Panc1 (cell line): ENCODE measurements at regions not wholly inside any gene's neighbourhood (a gene's known extent, or its start where the extent isn't known, plus 50 kb on each side); places are given as distances from the start of the nearest gene placed in this dataset.

Source experiments
- ATAC-seq: fragments of 200-7000 bp; cut with Tn5 transposase; 2 replicates; pipeline ENCODE4 v1.9.1; 2020; ENCODE audit warnings: mild to moderate bottlenecking, moderate library complexity
- BruUV-seq: library from RNA; stranded (reverse); fragments of 400-500 nt; replicated peaks from 2 replicates; lab custom pipeline; 2021; lab: Mats Ljungman, UMichigan
- CTCF ChIA-PET: fragments of 300-600 bp; sonication (Branson Sonifier 250); formaldehyde crosslinking; loops from one replicate; lab custom pipeline; 2022; ENCODE audit warnings: antibody characterized with exemption; lab: Charles Lee
- POLR2A ChIA-PET: fragments of 300-600 bp; sonication (Branson Sonifier 250); formaldehyde crosslinking; loops from one replicate; lab custom pipeline; 2022; ENCODE audit warnings: antibody characterized with exemption; lab: Charles Lee
- DNase-seq: peaks from one replicate; pipeline ENCODE4 v3.0.0-alpha.2; 2010; ENCODE audit warnings: low read depth, low spot score
- H3K27ac ChIP-seq: 2 replicates; pipeline ENCODE4 v1.5.1; 2011; ENCODE audit warnings: mild to moderate bottlenecking, low read length, inconsistent platforms
- H3K27me3 ChIP-seq: fragments of 200-500 bp; sonication (Bioruptor generic); 2 replicates; pipeline ENCODE4 v1.6.0; 2014; ENCODE audit warnings: low read length, inconsistent platforms; ENCODE audit not compliant: control insufficient read depth, insufficient read depth
- H3K36me3 ChIP-seq: fragments of 200-500 bp; sonication (Bioruptor generic); 2 replicates; pipeline ENCODE4 v1.5.1; 2014; ENCODE audit warnings: inconsistent platforms, mild to moderate bottlenecking, low read length, moderate library complexity; ENCODE audit not compliant: control insufficient read depth, insufficient read depth
- H3K4me1 ChIP-seq: 2 replicates; pipeline ENCODE4 v1.5.1; 2011; ENCODE audit warnings: inconsistent platforms, mild to moderate bottlenecking, low read length, moderate library complexity; ENCODE audit not compliant: control insufficient read depth, insufficient read depth
- H3K4me3 ChIP-seq, 2 experiments: 2 replicates each; pipeline ENCODE4 v1.5.1; 2011 to 2012; ENCODE audit warnings: low read depth in 2 of 2, low read length in 2 of 2, mild to moderate bottlenecking in 2 of 2, inconsistent platforms in 1 of 2, moderate library complexity in 1 of 2
- H3K9me3 ChIP-seq: fragments of 200-500 bp; sonication (Bioruptor generic); 2 replicates; pipeline ENCODE4 v1.5.1; 2014; ENCODE audit warnings: low read depth, mild to moderate bottlenecking, inconsistent platforms, low read length, moderate library complexity; ENCODE audit not compliant: control insufficient read depth, insufficient read depth
- POLR2AphosphoS5 ChIP-seq: IDR thresholded peaks from 2 replicates; pipeline ENCODE4 v1.6.1; 2012; ENCODE audit warnings: mild to moderate bottlenecking, low read depth, low read length, moderate library complexity
- REST ChIP-seq, 2 experiments: IDR thresholded peaks; 2 replicates each; pipeline ENCODE4 v1.6.1; 2011 to 2012; ENCODE audit warnings: low read depth in 2 of 2, control low read depth in 1 of 2, low read length in 1 of 2, mild to moderate bottlenecking in 1 of 2, moderate library complexity in 1 of 2; ENCODE audit not compliant: insufficient read depth in 1 of 2
- SIN3A ChIP-seq: IDR thresholded peaks from 2 replicates; pipeline ENCODE4 v1.6.1; 2012; ENCODE audit warnings: low read depth, mild to moderate bottlenecking, low read length, moderate library complexity, borderline replicate concordance; ENCODE audit not compliant: insufficient read depth
- TCF7L2 ChIP-seq: IDR thresholded peaks from 2 replicates; pipeline ENCODE4 v1.6.1; 2011; ENCODE audit warnings: mild to moderate bottlenecking, low read depth, low read length, inconsistent platforms
- in situ Hi-C: cut with HindIII; loops from 2 replicates; pipeline ENCODE4 v1.10.0; 2016; ENCODE audit warnings: low sequenced_read_pairs, low pct_unique_long_range_greater_than_20kb
- intact Hi-C: fragments of 100-400 bp; cut with micrococcal nuclease; formaldehyde crosslinking; loops from one replicate; pipeline ENCODE4 v1.10.0; 2022; ENCODE audit not compliant: unreplicated experiment
- TF ChIP-seq, protein P1 (sequence below): fragments of 450-650 bp; IDR thresholded peaks from 2 replicates; pipeline ENCODE4 v1.5.1; 2017; ENCODE audit warnings: mild to moderate bottlenecking

DNA sequence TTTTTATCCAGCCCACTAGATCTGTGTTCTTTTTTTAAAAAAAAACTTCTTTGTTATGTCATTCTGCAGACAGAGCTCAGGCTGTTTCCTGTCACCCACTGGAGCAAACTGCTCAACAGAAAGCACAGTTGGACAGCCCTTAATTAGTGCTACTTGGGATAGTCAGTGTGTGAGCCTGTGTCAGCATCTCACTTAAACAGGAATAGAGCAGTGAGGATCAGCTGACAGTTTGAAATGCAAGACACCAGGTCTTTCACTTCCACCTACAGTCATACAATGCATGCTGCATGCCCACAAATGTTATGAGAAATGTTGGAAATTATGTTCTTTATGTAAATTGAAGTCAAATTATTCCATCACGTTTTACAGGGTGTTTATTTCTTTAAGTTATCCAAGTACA lies 174.9 kb downstream of the NR4A2 start:
- BruUV-seq = no TSS peak
- Histone ChIP-seq H3K36me3 (no peaks in the 10 kb centered on the region), H3K27me3 (no peaks in the 10 kb centered on the region), H3K9me3 (no peaks in the 10 kb centered on the region), H3K27ac (no peak overlapping the region), H3K4me3 (no peak overlapping the region), H3K4me1 (no peaks in the 10 kb centered on the region)
- ATAC-seq (no peak), DNase-seq (no peak)
- ChIA-PET CTCF (no interaction called here), POLR2A (no interaction called here)
- intact Hi-C loops = no loop called here
- TF ChIP-seq POLR2AphosphoS5 (no peak), TCF7L2 (no peak), SIN3A (no peak), REST (IDR thresholded peaks at IDR 0.05; ENCODE audit: insufficient read depth in 1 of 2, low read depth in 2 of 2, low read length in 1 of 2) (no peak)
- TF ChIP-seq, protein P1, sequence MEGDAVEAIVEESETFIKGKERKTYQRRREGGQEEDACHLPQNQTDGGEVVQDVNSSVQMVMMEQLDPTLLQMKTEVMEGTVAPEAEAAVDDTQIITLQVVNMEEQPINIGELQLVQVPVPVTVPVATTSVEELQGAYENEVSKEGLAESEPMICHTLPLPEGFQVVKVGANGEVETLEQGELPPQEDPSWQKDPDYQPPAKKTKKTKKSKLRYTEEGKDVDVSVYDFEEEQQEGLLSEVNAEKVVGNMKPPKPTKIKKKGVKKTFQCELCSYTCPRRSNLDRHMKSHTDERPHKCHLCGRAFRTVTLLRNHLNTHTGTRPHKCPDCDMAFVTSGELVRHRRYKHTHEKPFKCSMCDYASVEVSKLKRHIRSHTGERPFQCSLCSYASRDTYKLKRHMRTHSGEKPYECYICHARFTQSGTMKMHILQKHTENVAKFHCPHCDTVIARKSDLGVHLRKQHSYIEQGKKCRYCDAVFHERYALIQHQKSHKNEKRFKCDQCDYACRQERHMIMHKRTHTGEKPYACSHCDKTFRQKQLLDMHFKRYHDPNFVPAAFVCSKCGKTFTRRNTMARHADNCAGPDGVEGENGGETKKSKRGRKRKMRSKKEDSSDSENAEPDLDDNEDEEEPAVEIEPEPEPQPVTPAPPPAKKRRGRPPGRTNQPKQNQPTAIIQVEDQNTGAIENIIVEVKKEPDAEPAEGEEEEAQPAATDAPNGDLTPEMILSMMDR = no peak
- in situ Hi-C loops = no loop called here

- no peaks in the 10 kb centered on the region for H3K4me1 ChIP-seq
- ChIA-PET POLR2A (no interaction called here), CTCF (no interaction called here)
- DNase-seq = no peak
- no peak overlapping the region for H3K27ac ChIP-seq
- TF ChIP-seq, protein P1 = no peak
- TF ChIP-seq TCF7L2 (no peak), REST (IDR thresholded peaks at IDR 0.05; ENCODE audit: insufficient read depth in 1 of 2, low read depth in 2 of 2, low read length in 1 of 2) (no peak), POLR2AphosphoS5 (no peak), SIN3A (no peak)
- no peak overlapping the region for H3K4me3 ChIP-seq
- ATAC-seq = no peak
- no peaks in the 10 kb centered on the region for H3K36me3 ChIP-seq
- intact Hi-C loops (no loop called here), in situ Hi-C loops (no loop called here)
- BruUV-seq = no TSS peak
- no peaks in the 10 kb centered on the region for H3K9me3 ChIP-seq
- H3K27me3 ChIP-seq = no peaks in the 10 kb centered on the region
Measured at GRCh38 chr2:156156580-156156979, 175.9 kb downstream of the NR4A2 start.
